Aorta (tissue), 5 donors: ENCODE measurements at regions not wholly inside any gene's neighbourhood (a gene's known extent, or its start where the extent isn't known, plus 50 kb on each side); places are given as distances from the start of the nearest gene placed in this dataset.

Experiments
- ATAC-seq: fragments of 200-7000 bp; cut with Tn5 transposase; one replicate; pipeline ENCODE4 v1.9.1; 2022; ENCODE audit warnings: moderate library complexity; ENCODE audit not compliant: low FRiP score
- DNase-seq, 2 donors: peaks; one replicate each; pipeline ENCODE4 v3.0.0-alpha.2; 2020
- H3K27ac ChIP-seq, 2 donors: one replicate each; pipeline ENCODE4 v1.5.1; 2013; ENCODE audit warnings: low read length in 2 of 2, mild to moderate bottlenecking in 2 of 2, moderate library complexity in 2 of 2, control low read depth in 1 of 2, inconsistent platforms in 1 of 2, low read depth in 1 of 2
- H3K27me3 ChIP-seq, 2 donors: one replicate each; pipeline ENCODE4 v1.6.1; 2013; ENCODE audit warnings: control low read depth in 1 of 2, low read length in 1 of 2, mild to moderate bottlenecking in 1 of 2, moderate library complexity in 1 of 2; ENCODE audit not compliant: insufficient read depth in 2 of 2, control insufficient read depth in 1 of 2
- H3K36me3 ChIP-seq, 2 donors: one replicate each; pipeline ENCODE4 v1.6.1; 2013; ENCODE audit warnings: control low read depth in 1 of 2, low read length in 1 of 2, mild to moderate bottlenecking in 1 of 2; ENCODE audit not compliant: insufficient read depth in 2 of 2, control insufficient read depth in 1 of 2
- H3K4me1 ChIP-seq, 2 donors: one replicate each; pipeline ENCODE4 v1.6.1; 2013; ENCODE audit warnings: low read length in 2 of 2, control low read depth in 1 of 2, mild to moderate bottlenecking in 1 of 2, moderate library complexity in 1 of 2; ENCODE audit not compliant: insufficient read depth in 2 of 2, control insufficient read depth in 1 of 2
- H3K4me3 ChIP-seq, 2 donors: one replicate each; pipeline ENCODE4 v1.5.1; 2013; ENCODE audit warnings: low read length in 2 of 2, control low read depth in 1 of 2, mild to moderate bottlenecking in 1 of 2
- H3K9me3 ChIP-seq: one replicate; pipeline ENCODE4 v1.6.1; 2013; ENCODE audit warnings: mild to moderate bottlenecking, low read length; ENCODE audit not compliant: control insufficient read depth
- WGBS, 2 donors: extraction: QIAGEN DNeasy Blood & Tissue Kit; methylation state at CpG; one replicate each; pipeline ENCODE4 v1.1.7; 2013; 5-methylcytosine and 5-hydroxymethylcytosine counted together
- intact Hi-C, 2 donors: fragments of 100-400 bp; cut with DNase I; formaldehyde crosslinking; loops; one replicate each; pipeline versions ENCODE4 v1.14.2 to v1.15.0; 2022
- donor health status: healthy with polysubstance abuse.
- donor health status: Bipolar disorder and iron deficiency.
- donor health status: DM: no; HTN: no; CAD: no.
- donor health status: DM: no; HTN: no; CAD: no.
- donor health status: DM: yes; HTN: yes; CAD: no.

DNA sequence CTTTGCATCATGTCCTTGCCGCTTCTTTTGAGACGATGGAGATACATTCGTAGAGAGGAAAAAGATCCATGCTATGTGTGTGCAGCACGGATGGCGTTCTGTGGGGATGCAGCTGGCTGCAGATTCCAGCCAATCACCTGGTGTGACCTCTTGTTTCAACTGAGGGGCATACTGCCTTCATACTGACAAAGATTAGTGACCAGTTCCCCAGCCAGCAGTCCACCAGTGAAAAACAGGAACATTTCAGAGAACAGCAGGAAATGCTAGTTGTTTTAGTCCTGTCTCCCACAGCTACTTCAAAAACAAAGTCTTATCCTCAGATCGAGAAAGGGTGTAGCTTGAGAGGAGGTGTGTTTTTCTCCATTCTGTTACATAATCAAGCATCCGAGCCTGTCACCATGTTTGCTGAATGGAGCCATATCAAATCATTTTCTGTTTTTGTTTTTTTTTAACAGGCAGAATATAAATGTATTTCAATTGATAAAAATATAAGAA, 255.7 kb upstream of the FMN2 start:
- Histone ChIP-seq H3K4me3 (no peak overlapping the region), H3K36me3 (no peaks in the 10 kb centered on the region), H3K27me3 (peaks cover 0 to 1% of the 10 kb centered on the region in 2 donors), H3K4me1 (no peaks in the 10 kb centered on the region), H3K27ac (no peak overlapping the region), H3K9me3 (peaks cover 2% of the 10 kb centered on the region)
- ATAC-seq (no peak), DNase-seq (no peak)
- WGBS, 2 donors = 74 to 79% methylated on average over 7 of the region's 7 CpGs
- intact Hi-C loops = no loop called here

DNA sequence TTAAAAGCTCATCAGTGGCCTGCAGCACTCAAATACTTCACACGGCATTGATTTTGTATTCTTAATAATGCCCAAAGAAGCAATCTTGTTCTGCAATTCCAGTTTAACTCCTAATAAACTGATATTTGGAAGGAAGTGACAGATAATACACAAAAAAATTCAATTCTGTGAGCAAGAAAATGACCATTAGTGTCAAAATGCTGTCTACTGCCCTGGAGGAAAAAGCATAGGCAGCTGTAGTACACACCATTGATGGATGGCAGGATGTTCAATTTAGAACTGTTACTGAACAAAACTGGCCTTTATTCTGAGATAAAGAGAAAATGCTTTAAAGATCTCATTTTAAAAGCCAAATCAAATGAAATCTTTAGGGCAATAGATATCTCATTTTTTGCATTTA, 251.3 kb upstream of the FMN2 start:
- H3K9me3 ChIP-seq = peaks cover 2% of the 10 kb centered on the region
- H3K27ac ChIP-seq = no peak overlapping the region
- H3K4me3 ChIP-seq = no peak overlapping the region
- no peaks in the 10 kb centered on the region for H3K36me3 ChIP-seq
- no peak for ATAC-seq
- H3K27me3 ChIP-seq = peaks cover 0 to 1% of the 10 kb centered on the region in 2 donors
- no peak for DNase-seq
- 89 to 94% methylated on average over 1 of the region's 1 CpG for WGBS, 2 donors
- no peaks in the 10 kb centered on the region for H3K4me1 ChIP-seq
- intact Hi-C loops = no loop called here

DNA sequence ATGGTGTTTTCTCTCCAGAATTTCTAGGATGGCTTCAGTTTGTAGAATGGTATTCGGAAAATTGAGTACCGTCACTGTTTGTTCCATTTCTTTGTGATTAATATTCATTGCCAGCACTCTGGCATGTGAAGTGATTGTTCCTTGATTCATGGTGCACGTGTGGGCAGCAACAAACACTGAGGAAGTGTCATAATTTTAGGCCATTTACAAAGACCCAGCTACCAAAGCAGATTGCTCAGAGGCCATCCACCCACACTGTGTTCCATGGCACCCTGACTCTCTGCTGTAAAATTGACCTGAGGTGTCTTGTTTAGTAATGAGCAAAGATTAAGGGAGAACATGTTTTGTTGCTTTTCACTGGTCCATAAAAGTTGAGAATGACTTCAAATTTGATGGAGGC, 250.9 kb upstream of the FMN2 start:
- Histone ChIP-seq H3K36me3 (no peaks in the 10 kb centered on the region), H3K27ac (no peak overlapping the region), H3K4me3 (no peak overlapping the region), H3K27me3 (peaks cover 0 to under 1% of the 10 kb centered on the region in 2 donors), H3K4me1 (no peaks in the 10 kb centered on the region), H3K9me3 (peaks cover 1% of the 10 kb centered on the region)
- intact Hi-C loops = no loop called here
- ATAC-seq (no peak), DNase-seq (no peak)
- 77 to 80% methylated on average over 3 of the region's 3 CpGs for WGBS, 2 donors

DNA sequence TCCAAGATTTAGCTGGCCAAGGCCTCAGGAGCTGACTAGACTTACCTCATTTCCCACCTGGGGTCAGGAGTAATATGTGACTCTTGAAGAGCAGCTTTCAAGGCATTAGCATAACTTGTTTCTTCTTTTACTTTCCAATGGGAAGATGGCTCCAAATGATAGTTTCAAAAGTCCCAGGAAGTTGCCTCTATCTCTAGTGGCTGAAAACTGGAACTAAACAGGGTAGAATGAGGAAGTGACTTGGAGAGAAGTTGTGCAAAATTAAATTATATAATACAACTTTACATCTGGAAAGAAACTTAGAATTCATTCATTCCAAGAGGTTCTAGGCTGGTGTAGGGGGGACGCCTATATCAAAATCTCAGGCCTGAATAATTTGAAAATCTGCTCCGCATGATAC, 250.1 kb upstream of the FMN2 start:
- Histone ChIP-seq H3K36me3 (no peaks in the 10 kb centered on the region), H3K4me1 (no peaks in the 10 kb centered on the region), H3K4me3 (no peak overlapping the region), H3K27me3 (no peaks in the 10 kb centered on the region), H3K9me3 (no peaks in the 10 kb centered on the region), H3K27ac (no peak overlapping the region)
- 98 to 99% methylated on average over 2 of the region's 2 CpGs for WGBS, 2 donors
- intact Hi-C loops = no loop called here
- ATAC-seq (no peak), DNase-seq (no peak)

DNA sequence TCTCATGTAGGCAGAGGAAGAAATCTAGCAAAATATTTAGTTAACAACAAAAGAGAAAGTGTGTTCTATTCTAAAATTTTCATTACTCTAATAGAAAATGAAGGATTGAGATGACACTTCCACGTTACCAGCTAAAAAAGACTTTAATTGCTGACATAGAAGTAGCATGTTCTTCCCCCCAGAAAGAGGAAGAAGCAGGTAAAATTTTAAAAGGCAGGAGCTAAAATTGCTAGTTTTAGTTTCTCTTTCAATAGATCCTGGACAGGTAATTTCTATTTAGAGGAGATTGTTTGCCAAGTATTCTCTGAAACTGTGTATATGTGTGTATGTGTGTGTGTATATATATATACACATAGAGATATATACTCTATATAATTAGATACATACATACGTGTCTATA, 248.1 kb upstream of the FMN2 start:
- ATAC-seq = no peak
- 70 to 73% methylated on average over 2 of the region's 2 CpGs for WGBS, 2 donors
- Histone ChIP-seq H3K9me3 (no peaks in the 10 kb centered on the region), H3K4me3 (no peak overlapping the region), H3K36me3 (no peaks in the 10 kb centered on the region), H3K27me3 (no peaks in the 10 kb centered on the region), H3K4me1 (no peaks in the 10 kb centered on the region), H3K27ac (no peak overlapping the region)
- intact Hi-C loops = no loop called here
- DNase-seq = no peak

DNA sequence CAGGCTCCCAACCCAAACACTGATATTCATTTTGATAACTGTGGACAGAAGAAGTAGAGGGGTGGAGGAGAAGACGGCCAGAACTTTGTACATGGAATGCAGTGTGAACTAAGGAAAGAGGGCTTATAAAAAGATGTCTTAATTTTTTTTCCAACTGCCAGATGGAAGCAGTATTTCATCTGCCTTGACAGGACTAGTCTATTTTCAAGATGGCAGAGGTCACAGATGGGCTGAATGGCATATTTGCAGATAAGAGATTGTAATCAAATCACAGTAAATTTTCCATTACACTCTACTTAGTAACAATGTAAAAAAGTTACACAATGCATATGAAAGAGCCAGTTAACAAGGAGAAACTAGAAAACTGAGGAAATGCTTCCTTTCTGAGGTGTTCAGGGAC, 246.8 kb upstream of the FMN2 start:
- Histone ChIP-seq H3K4me3 (no peak overlapping the region), H3K36me3 (no peaks in the 10 kb centered on the region), H3K27me3 (no peaks in the 10 kb centered on the region), H3K4me1 (no peaks in the 10 kb centered on the region), H3K27ac (no peak overlapping the region), H3K9me3 (no peaks in the 10 kb centered on the region)
- no peak for ATAC-seq
- 59 to 73% methylated on average over 1 of the region's 1 CpG for WGBS, 2 donors
- DNase-seq = no peak
- intact Hi-C loops = no loop called here

DNA sequence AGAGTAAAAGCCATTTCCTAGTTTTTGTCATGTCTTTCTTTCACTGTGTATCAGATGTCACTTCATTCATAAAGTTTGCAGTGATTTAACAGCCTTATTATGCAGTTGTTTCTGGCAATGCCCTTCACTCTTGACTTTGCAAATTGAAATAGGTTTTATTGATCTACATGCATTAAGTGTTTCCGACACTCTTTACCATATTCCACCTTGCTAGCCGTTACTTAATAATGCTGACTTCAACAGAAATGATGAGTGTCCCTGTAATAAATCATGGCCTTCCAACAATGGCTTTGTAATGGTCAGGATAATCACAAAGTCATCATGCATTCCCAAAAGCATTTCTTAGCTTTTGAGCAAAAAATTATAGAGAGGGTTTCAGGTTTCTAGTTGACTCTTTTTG, 236.8 kb upstream of the FMN2 start:
- ATAC-seq (no peak), DNase-seq (no peak)
- intact Hi-C loops = no loop called here
- WGBS, 2 donors = 85 to 87% methylated on average over 2 of the region's 2 CpGs
- Histone ChIP-seq H3K4me1 (peaks cover 0 to 1% of the 10 kb centered on the region in 2 donors), H3K27me3 (no peaks in the 10 kb centered on the region), H3K9me3 (no peaks in the 10 kb centered on the region), H3K27ac (no peak overlapping the region), H3K36me3 (no peaks in the 10 kb centered on the region), H3K4me3 (no peak overlapping the region)

DNA sequence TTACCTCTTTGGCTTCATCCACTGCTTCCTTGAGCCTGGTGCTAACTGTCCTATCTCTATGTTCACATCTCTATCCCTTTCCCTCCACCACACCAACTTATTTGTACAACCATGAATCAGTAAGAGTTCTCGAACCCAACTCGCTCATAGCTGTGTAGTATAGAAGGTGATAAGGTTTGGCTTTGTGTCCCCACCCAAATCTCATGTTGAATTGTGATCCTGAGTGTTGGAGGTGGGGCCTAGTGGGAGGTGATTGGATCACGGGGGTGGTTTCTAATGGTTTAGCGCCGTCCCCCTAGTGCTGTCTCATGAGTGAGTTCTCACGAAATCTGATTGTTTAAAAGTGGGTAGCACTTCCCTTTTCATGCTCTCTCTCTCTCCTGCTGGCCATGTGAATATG, 235.6 kb upstream of the FMN2 start:
- H3K4me1 ChIP-seq = peaks cover 0 to 1% of the 10 kb centered on the region in 2 donors
- no peak overlapping the region for H3K27ac ChIP-seq
- no peaks in the 10 kb centered on the region for H3K27me3 ChIP-seq
- DNase-seq = no peak
- ATAC-seq = no peak
- no peaks in the 10 kb centered on the region for H3K9me3 ChIP-seq
- intact Hi-C loops = no loop called here
- WGBS, 2 donors = 79% methylated on average over 6 of the region's 6 CpGs
- H3K36me3 ChIP-seq = no peaks in the 10 kb centered on the region
- H3K4me3 ChIP-seq = no peak overlapping the region

DNA sequence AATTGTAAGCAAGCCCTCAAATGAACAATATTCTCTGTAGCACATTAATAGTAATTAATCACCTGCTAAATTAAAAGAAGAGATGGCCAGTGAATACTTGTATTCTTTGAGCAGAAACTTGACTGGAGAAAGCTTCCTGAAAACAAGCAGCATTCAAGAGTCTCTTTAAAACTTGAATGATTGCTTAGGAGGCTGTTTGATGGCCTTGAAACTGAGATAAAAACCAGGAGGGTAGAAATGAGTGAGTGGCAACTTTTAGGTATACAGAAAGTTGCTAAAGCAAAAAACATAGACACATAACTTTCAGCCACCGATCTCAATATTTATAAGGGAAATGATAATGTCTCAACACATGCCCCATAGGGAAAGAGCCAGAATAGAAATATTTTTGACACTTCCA, 234.8 kb upstream of the FMN2 start:
- Histone ChIP-seq H3K9me3 (no peaks in the 10 kb centered on the region), H3K36me3 (no peaks in the 10 kb centered on the region), H3K4me3 (no peak overlapping the region), H3K27ac (no peak overlapping the region), H3K4me1 (peaks cover 0 to 1% of the 10 kb centered on the region in 2 donors), H3K27me3 (no peaks in the 10 kb centered on the region)
- ATAC-seq (no peak), DNase-seq (no peak)
- intact Hi-C loops = no loop called here
- 76 to 94% methylated on average over 1 of the region's 1 CpG for WGBS, 2 donors
